ENCODE measurements at regions not wholly inside any gene's neighbourhood (a gene's known extent, or its start where the extent isn't known, plus 50 kb on each side); places are given as distances from the start of the nearest gene placed in this dataset.

- TF ChIP-seq, protein P1, sequence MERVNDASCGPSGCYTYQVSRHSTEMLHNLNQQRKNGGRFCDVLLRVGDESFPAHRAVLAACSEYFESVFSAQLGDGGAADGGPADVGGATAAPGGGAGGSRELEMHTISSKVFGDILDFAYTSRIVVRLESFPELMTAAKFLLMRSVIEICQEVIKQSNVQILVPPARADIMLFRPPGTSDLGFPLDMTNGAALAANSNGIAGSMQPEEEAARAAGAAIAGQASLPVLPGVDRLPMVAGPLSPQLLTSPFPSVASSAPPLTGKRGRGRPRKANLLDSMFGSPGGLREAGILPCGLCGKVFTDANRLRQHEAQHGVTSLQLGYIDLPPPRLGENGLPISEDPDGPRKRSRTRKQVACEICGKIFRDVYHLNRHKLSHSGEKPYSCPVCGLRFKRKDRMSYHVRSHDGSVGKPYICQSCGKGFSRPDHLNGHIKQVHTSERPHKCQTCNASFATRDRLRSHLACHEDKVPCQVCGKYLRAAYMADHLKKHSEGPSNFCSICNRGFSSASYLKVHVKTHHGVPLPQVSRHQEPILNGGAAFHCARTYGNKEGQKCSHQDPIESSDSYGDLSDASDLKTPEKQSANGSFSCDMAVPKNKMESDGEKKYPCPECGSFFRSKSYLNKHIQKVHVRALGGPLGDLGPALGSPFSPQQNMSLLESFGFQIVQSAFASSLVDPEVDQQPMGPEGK (CRISPR knock-in tag; IDR thresholded peaks at IDR 0.05; ENCODE audit: borderline replicate concordance), result no peak
- no peak for TF ChIP-seq ISL1 (CRISPR knock-in tag; IDR thresholded peaks at IDR 0.05)
- no peak for TF ChIP-seq TCF4 (CRISPR knock-in tag; IDR thresholded peaks at IDR 0.05; ENCODE audit: borderline replicate concordance)
- no peak for TF ChIP-seq SNAI2 (CRISPR knock-in tag; IDR thresholded peaks at IDR 0.05)
- TF ChIP-seq, protein P2, sequence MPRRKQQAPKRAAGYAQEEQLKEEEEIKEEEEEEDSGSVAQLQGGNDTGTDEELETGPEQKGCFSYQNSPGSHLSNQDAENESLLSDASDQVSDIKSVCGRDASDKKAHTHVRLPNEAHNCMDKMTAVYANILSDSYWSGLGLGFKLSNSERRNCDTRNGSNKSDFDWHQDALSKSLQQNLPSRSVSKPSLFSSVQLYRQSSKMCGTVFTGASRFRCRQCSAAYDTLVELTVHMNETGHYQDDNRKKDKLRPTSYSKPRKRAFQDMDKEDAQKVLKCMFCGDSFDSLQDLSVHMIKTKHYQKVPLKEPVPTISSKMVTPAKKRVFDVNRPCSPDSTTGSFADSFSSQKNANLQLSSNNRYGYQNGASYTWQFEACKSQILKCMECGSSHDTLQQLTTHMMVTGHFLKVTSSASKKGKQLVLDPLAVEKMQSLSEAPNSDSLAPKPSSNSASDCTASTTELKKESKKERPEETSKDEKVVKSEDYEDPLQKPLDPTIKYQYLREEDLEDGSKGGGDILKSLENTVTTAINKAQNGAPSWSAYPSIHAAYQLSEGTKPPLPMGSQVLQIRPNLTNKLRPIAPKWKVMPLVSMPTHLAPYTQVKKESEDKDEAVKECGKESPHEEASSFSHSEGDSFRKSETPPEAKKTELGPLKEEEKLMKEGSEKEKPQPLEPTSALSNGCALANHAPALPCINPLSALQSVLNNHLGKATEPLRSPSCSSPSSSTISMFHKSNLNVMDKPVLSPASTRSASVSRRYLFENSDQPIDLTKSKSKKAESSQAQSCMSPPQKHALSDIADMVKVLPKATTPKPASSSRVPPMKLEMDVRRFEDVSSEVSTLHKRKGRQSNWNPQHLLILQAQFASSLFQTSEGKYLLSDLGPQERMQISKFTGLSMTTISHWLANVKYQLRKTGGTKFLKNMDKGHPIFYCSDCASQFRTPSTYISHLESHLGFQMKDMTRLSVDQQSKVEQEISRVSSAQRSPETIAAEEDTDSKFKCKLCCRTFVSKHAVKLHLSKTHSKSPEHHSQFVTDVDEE (CRISPR knock-in tag; IDR thresholded peaks at IDR 0.05), result no peak
- no peak for TF ChIP-seq POU6F1 (CRISPR knock-in tag; IDR thresholded peaks at IDR 0.05; ENCODE audit: borderline replicate concordance, low read depth)
- no peak for TF ChIP-seq OSR1 (CRISPR knock-in tag; IDR thresholded peaks at IDR 0.05)
- TF ChIP-seq TOX (CRISPR knock-in tag; IDR thresholded peaks at IDR 0.05; ENCODE audit: borderline replicate concordance), result no peak
- TF ChIP-seq ZNF565 (CRISPR knock-in tag; conservative IDR thresholded peaks at IDR 0.05; ENCODE audit: low read depth), result no peak
These were observed 2007.9 kb upstream of the CDH6 start for GRCh38 chr5:29185558-29185957.

All from SK-N-SH treated with all-trans-retinoic acid at 6 μM for 48 hours (cell line).